Mesothelial cell of epicardium (in vitro differentiated cells): ENCODE measurements at regions not wholly inside any gene's neighbourhood (a gene's known extent, or its start where the extent isn't known, plus 50 kb on each side); places are given as distances from the start of the nearest gene placed in this dataset.
A peak's percentile ranks its signal among the peaks of the same experiment; 100 is the strongest.

Experiments
- DNase-seq, 2 experiments: peaks; one replicate each; pipeline ENCODE4 v3.0.0; 2021; ENCODE audit warnings: low spot score in 2 of 2; ENCODE audit not compliant: unreplicated experiment in 2 of 2
- H3K27ac Mint-ChIP-seq: 2 replicates; pipeline ENCODE4 v1.8.0; 2021; ENCODE audit warnings: mixed read lengths
- H3K27me3 Mint-ChIP-seq: 2 replicates; pipeline ENCODE4 v1.8.0; 2021; ENCODE audit warnings: low read depth, mixed read lengths
- H3K36me3 Mint-ChIP-seq: 2 replicates; pipeline ENCODE4 v1.8.0; 2021; ENCODE audit warnings: mixed read lengths
- H3K4me1 Mint-ChIP-seq: 2 replicates; pipeline ENCODE4 v1.8.0; 2021; ENCODE audit warnings: mixed read lengths
- H3K4me3 Mint-ChIP-seq: 2 replicates; pipeline ENCODE4 v1.8.0; 2021; ENCODE audit warnings: mild to moderate bottlenecking, moderate library complexity, mixed read lengths
- H3K9me3 Mint-ChIP-seq: 2 replicates; pipeline ENCODE4 v1.8.0; 2021; ENCODE audit warnings: mixed read lengths
- CTCF ChIP-seq: fragments of 200-600 bp; sonication (generic); IDR thresholded peaks from one replicate; pipeline ENCODE4 v1.5.0; 2021; ENCODE audit warnings: antibody characterized with exemption; ENCODE audit not compliant: unreplicated experiment

GRCh38 chr2:129285012-129285411 lies 694.5 kb upstream of the RAB6C start:
- H3K27me3 Mint-ChIP-seq, result no peaks in the 10 kb centered on the region
- no peak for TF ChIP-seq CTCF
- no peak overlapping the region for H3K27ac Mint-ChIP-seq
- H3K4me1 Mint-ChIP-seq, result peaks cover 5% of the 10 kb centered on the region
- DNase-seq, result no peak
- no peak overlapping the region for H3K4me3 Mint-ChIP-seq
- H3K36me3 Mint-ChIP-seq, result peaks cover 6% of the 10 kb centered on the region
- H3K9me3 Mint-ChIP-seq, result peaks cover 19% of the 10 kb centered on the region

- no peak overlapping the region for H3K4me3 Mint-ChIP-seq
- TF ChIP-seq CTCF, result no peak
- no peaks in the 10 kb centered on the region for H3K27me3 Mint-ChIP-seq
- peaks cover 13% of the 10 kb centered on the region for H3K9me3 Mint-ChIP-seq
- H3K4me1 Mint-ChIP-seq, result peaks cover 13% of the 10 kb centered on the region
- H3K36me3 Mint-ChIP-seq, result no peaks in the 10 kb centered on the region
- no peak overlapping the region for H3K27ac Mint-ChIP-seq
- DNase-seq, result no peak
Observed at GRCh38 chr2:129293326-129293725, 686.1 kb upstream of the RAB6C start.

- TF ChIP-seq CTCF, result no peak
- no peaks in the 10 kb centered on the region for H3K27me3 Mint-ChIP-seq
- no peaks in the 10 kb centered on the region for H3K36me3 Mint-ChIP-seq
- H3K4me1 Mint-ChIP-seq, result peaks cover 13% of the 10 kb centered on the region
- H3K27ac Mint-ChIP-seq, result peak overlapping the region; percentile 40
- no peak overlapping the region for H3K4me3 Mint-ChIP-seq
- H3K9me3 Mint-ChIP-seq, result peaks cover 13% of the 10 kb centered on the region
- DNase-seq, result no peak
Observed at GRCh38 chr2:129296396-129296795, 683.1 kb upstream of the RAB6C start.

GRCh38 chr2:129296806-129297205 lies 682.7 kb upstream of the RAB6C start:
- Mint-ChIP-seq H3K4me3 (no peak overlapping the region), H3K27ac (peak overlapping the region; percentile 40), H3K36me3 (no peaks in the 10 kb centered on the region), H3K27me3 (no peaks in the 10 kb centered on the region), H3K4me1 (peaks cover 13% of the 10 kb centered on the region), H3K9me3 (peaks cover 13% of the 10 kb centered on the region)
- TF ChIP-seq CTCF, result no peak
- no peak for DNase-seq

GRCh38 chr2:129297430-129297829 lies 682.0 kb upstream of the RAB6C start:
- peaks cover 15% of the 10 kb centered on the region for H3K4me1 Mint-ChIP-seq
- TF ChIP-seq CTCF, result no peak
- H3K4me3 Mint-ChIP-seq, result no peak overlapping the region
- no peak overlapping the region for H3K27ac Mint-ChIP-seq
- H3K36me3 Mint-ChIP-seq, result no peaks in the 10 kb centered on the region
- H3K27me3 Mint-ChIP-seq, result no peaks in the 10 kb centered on the region
- no peak for DNase-seq
- peaks cover 13% of the 10 kb centered on the region for H3K9me3 Mint-ChIP-seq

GRCh38 chr2:129299338-129299737 lies 680.1 kb upstream of the RAB6C start:
- Mint-ChIP-seq H3K4me1 (peaks cover 21% of the 10 kb centered on the region), H3K36me3 (no peaks in the 10 kb centered on the region), H3K27me3 (no peaks in the 10 kb centered on the region), H3K9me3 (peaks cover 9% of the 10 kb centered on the region), H3K27ac (no peak overlapping the region), H3K4me3 (no peak overlapping the region)
- TF ChIP-seq CTCF, result no peak
- DNase-seq, result no peak
